ENCODE measurements at regions not wholly inside any gene's neighbourhood (a gene's known extent, or its start where the extent isn't known, plus 50 kb on each side); places are given as distances from the start of the nearest gene placed in this dataset.

- no TSS peak for BruUV-seq (replicated peaks)
- Histone ChIP-seq H4K20me1 (ENCODE audit: insufficient read depth, low read length) (no peaks in the 10 kb centered on the region), H2AFZ (ENCODE audit: low read length) (no peak overlapping the region), H3K9me3 (ENCODE audit: low read length) (no peaks in the 10 kb centered on the region), H3K36me3 (ENCODE audit: insufficient read depth, low read length) (no peaks in the 10 kb centered on the region), H3K4me3 (ENCODE audit: low read depth, low read length, poor library complexity, severe bottlenecking) (no peak overlapping the region), H3K27ac (ENCODE audit: low read depth, low read length, poor library complexity, severe bottlenecking) (no peak overlapping the region), H3K4me2 (ENCODE audit: low read length) (no peak overlapping the region), H3K79me2 (ENCODE audit: insufficient read depth, low read depth, low read length) (no peaks in the 10 kb centered on the region), H3K4me1 (ENCODE audit: insufficient read depth, low read length, poor library complexity, severe bottlenecking) (no peaks in the 10 kb centered on the region), H3K9me2 (ENCODE audit: insufficient read depth, low read length) (no peaks in the 10 kb centered on the region)
- intact Hi-C loops (cut with micrococcal nuclease; ENCODE audit: unreplicated experiment): loop anchor here (10.0 kb wide), 2 partner anchors 149 to 889 kb away; no protein-coding TSS in a partner anchor
- TF ChIP-seq CTCF (conservative IDR thresholded peaks at IDR 0.05; ENCODE audit: low read length) (peak; percentile 81), EZH2phosphoT487 (IDR thresholded peaks at IDR 0.05; ENCODE audit: borderline replicate concordance, low read depth, low read length) (no peak)
- CTCF ChIA-PET (ENCODE audit: unreplicated experiment): no interaction called here
- DNase-seq (ENCODE audit: low spot score): peak; percentile 43
- POLR2A ChIA-PET: no interaction called here
Measured at GRCh38 chr15:69576035-69576526, 123.5 kb downstream of the RPLP1 start.

- TF ChIP-seq CTCF (conservative IDR thresholded peaks at IDR 0.05; ENCODE audit: low read length) (no peak), EZH2phosphoT487 (IDR thresholded peaks at IDR 0.05; ENCODE audit: borderline replicate concordance, low read depth, low read length) (no peak)
- Histone ChIP-seq H3K9me2 (ENCODE audit: insufficient read depth, low read length) (no peaks in the 10 kb centered on the region), H3K79me2 (ENCODE audit: insufficient read depth, low read depth, low read length) (no peaks in the 10 kb centered on the region), H3K4me1 (ENCODE audit: insufficient read depth, low read length, poor library complexity, severe bottlenecking) (no peaks in the 10 kb centered on the region), H4K20me1 (ENCODE audit: insufficient read depth, low read length) (no peaks in the 10 kb centered on the region), H3K4me3 (ENCODE audit: low read depth, low read length, poor library complexity, severe bottlenecking) (no peak overlapping the region), H3K4me2 (ENCODE audit: low read length) (no peak overlapping the region), H3K9me3 (ENCODE audit: low read length) (no peaks in the 10 kb centered on the region), H3K27ac (ENCODE audit: low read depth, low read length, poor library complexity, severe bottlenecking) (no peak overlapping the region), H2AFZ (ENCODE audit: low read length) (no peak overlapping the region), H3K36me3 (ENCODE audit: insufficient read depth, low read length) (no peaks in the 10 kb centered on the region)
- CTCF ChIA-PET (ENCODE audit: unreplicated experiment): no interaction called here
- POLR2A ChIA-PET: no interaction called here
- DNase-seq (ENCODE audit: low spot score): peak; percentile 7
- BruUV-seq (replicated peaks): no TSS peak
- intact Hi-C loops (cut with micrococcal nuclease; ENCODE audit: unreplicated experiment): loop anchor here (10.0 kb wide), 2 partner anchors 148 to 888 kb away; no protein-coding TSS in a partner anchor
Measured at GRCh38 chr15:69576948-69577351, 124.3 kb downstream of the RPLP1 start.

GRCh38 chr15:69577397-69577796 lies 124.8 kb downstream of the RPLP1 start:
- H3K4me1 ChIP-seq (ENCODE audit: insufficient read depth, low read length, poor library complexity, severe bottlenecking): no peaks in the 10 kb centered on the region
- H3K4me2 ChIP-seq (ENCODE audit: low read length): no peak overlapping the region
- no peaks in the 10 kb centered on the region for H3K9me2 ChIP-seq (ENCODE audit: insufficient read depth, low read length)
- CTCF ChIA-PET (ENCODE audit: unreplicated experiment): no interaction called here
- H4K20me1 ChIP-seq (ENCODE audit: insufficient read depth, low read length): no peaks in the 10 kb centered on the region
- intact Hi-C loops (cut with micrococcal nuclease; ENCODE audit: unreplicated experiment): loop anchor here (10.0 kb wide), 2 partner anchors 147 to 887 kb away; no protein-coding TSS in a partner anchor
- no peak overlapping the region for H3K4me3 ChIP-seq (ENCODE audit: low read depth, low read length, poor library complexity, severe bottlenecking)
- H3K27ac ChIP-seq (ENCODE audit: low read depth, low read length, poor library complexity, severe bottlenecking): no peak overlapping the region
- TF ChIP-seq EZH2phosphoT487 (IDR thresholded peaks at IDR 0.05; ENCODE audit: borderline replicate concordance, low read depth, low read length): no peak
- TF ChIP-seq CTCF (conservative IDR thresholded peaks at IDR 0.05; ENCODE audit: low read length): no peak
- POLR2A ChIA-PET: no interaction called here
- BruUV-seq (replicated peaks): no TSS peak
- no peaks in the 10 kb centered on the region for H3K9me3 ChIP-seq (ENCODE audit: low read length)
- DNase-seq (ENCODE audit: low spot score): no peak
- H3K36me3 ChIP-seq (ENCODE audit: insufficient read depth, low read length): no peaks in the 10 kb centered on the region
- H3K79me2 ChIP-seq (ENCODE audit: insufficient read depth, low read depth, low read length): no peaks in the 10 kb centered on the region
- H2AFZ ChIP-seq (ENCODE audit: low read length): no peak overlapping the region
